ENCODE measurements at regions not wholly inside any gene's neighbourhood (a gene's known extent, or its start where the extent isn't known, plus 50 kb on each side); places are given as distances from the start of the nearest gene placed in this dataset.

DNA sequence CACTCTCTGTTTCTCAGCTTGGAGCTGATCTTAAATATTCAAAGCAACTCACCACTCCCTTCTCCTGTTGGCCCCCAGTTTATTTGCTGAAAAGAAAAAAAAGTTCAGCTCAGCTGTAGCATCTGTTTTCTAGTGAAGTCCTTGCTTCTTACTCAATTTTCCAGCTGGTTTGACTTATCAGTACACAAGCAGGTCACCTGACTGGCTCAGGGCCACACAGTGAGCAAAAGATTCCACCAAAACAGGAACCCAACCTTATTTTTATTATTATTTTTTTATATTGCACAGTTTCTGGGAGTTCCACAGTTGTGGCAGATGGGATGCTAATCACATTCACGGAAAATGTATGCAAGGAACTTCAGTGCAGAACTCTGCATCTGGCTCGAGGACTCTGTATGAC, 390.7 kb upstream of the RGMA start:
- TF ChIP-seq, protein P1, sequence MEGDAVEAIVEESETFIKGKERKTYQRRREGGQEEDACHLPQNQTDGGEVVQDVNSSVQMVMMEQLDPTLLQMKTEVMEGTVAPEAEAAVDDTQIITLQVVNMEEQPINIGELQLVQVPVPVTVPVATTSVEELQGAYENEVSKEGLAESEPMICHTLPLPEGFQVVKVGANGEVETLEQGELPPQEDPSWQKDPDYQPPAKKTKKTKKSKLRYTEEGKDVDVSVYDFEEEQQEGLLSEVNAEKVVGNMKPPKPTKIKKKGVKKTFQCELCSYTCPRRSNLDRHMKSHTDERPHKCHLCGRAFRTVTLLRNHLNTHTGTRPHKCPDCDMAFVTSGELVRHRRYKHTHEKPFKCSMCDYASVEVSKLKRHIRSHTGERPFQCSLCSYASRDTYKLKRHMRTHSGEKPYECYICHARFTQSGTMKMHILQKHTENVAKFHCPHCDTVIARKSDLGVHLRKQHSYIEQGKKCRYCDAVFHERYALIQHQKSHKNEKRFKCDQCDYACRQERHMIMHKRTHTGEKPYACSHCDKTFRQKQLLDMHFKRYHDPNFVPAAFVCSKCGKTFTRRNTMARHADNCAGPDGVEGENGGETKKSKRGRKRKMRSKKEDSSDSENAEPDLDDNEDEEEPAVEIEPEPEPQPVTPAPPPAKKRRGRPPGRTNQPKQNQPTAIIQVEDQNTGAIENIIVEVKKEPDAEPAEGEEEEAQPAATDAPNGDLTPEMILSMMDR (IDR thresholded peaks at IDR 0.05): no peak
- TF ChIP-seq POLR2A (IDR thresholded peaks at IDR 0.05): no peak
